T-helper 1 cell (primary cell): ENCODE measurements at regions not wholly inside any gene's neighbourhood (a gene's known extent, or its start where the extent isn't known, plus 50 kb on each side); places are given as distances from the start of the nearest gene placed in this dataset.
"Not testable (repeated sequence)": the region's sequence is repeated elsewhere in the genome, so short reads cannot be mapped to it uniquely, and the experiment has no call there.

Source experiments
- DNase-seq, 5 donors: peaks; one replicate each; pipeline ENCODE4 v3.0.0-alpha.2; 2012 to 2020

GRCh38 chr9:22650946-22651345, 204.3 kb downstream of the DMRTA1 start:
- DNase-seq: no peak

GRCh38 chr9:22654833-22655232, 208.2 kb downstream of the DMRTA1 start:
- no peak for DNase-seq

GRCh38 chr9:22657713-22658112, 211.1 kb downstream of the DMRTA1 start:
- DNase-seq: no peak

- not testable (repeated sequence) for DNase-seq
Observed at GRCh38 chr9:22658484-22658883, 211.9 kb downstream of the DMRTA1 start.

GRCh38 chr9:22682536-22682935, 235.9 kb downstream of the DMRTA1 start:
- DNase-seq: no peak

- DNase-seq: no peak
Observed at GRCh38 chr9:22682961-22683699, 236.5 kb downstream of the DMRTA1 start.

- DNase-seq: no peak
Observed at GRCh38 chr9:22683700-22684075, 237.1 kb downstream of the DMRTA1 start.

GRCh38 chr9:22693156-22693555, 246.5 kb downstream of the DMRTA1 start:
- no peak for DNase-seq

GRCh38 chr9:22700171-22700570, 253.5 kb downstream of the DMRTA1 start:
- no peak for DNase-seq

GRCh38 chr9:22718653-22719052, 272.0 kb downstream of the DMRTA1 start:
- no peak for DNase-seq

- DNase-seq: no peak
Observed at GRCh38 chr9:22722492-22722891, 275.9 kb downstream of the DMRTA1 start.

- DNase-seq: no peak
Observed at GRCh38 chr9:22731786-22732185, 285.2 kb downstream of the DMRTA1 start.

GRCh38 chr9:22739712-22740111, 293.1 kb downstream of the DMRTA1 start:
- DNase-seq: no peak

GRCh38 chr9:22740781-22741180, 294.2 kb downstream of the DMRTA1 start:
- no peak for DNase-seq

- DNase-seq: no peak
Observed at GRCh38 chr9:22742401-22742800, 295.8 kb downstream of the DMRTA1 start.

GRCh38 chr9:22773501-22774220, 327.0 kb downstream of the DMRTA1 start:
- no peak for DNase-seq

GRCh38 chr9:22790329-22790728, 343.7 kb downstream of the DMRTA1 start:
- DNase-seq: no peak

- no peak for DNase-seq
Observed at GRCh38 chr9:22808876-22809275, 362.3 kb downstream of the DMRTA1 start.

- DNase-seq: no peak
Observed at GRCh38 chr9:22809371-22809770, 362.7 kb downstream of the DMRTA1 start.

GRCh38 chr9:22813529-22813928, 366.9 kb downstream of the DMRTA1 start:
- DNase-seq: no peak

- no peak for DNase-seq
Observed at GRCh38 chr9:22815246-22815645, 368.6 kb downstream of the DMRTA1 start.

- DNase-seq: no peak
Observed at GRCh38 chr9:22817181-22817580, 370.6 kb downstream of the DMRTA1 start.

GRCh38 chr9:22829236-22829635, 382.6 kb downstream of the DMRTA1 start:
- DNase-seq: no peak

- no peak for DNase-seq
Observed at GRCh38 chr9:22838266-22838665, 391.6 kb downstream of the DMRTA1 start.

GRCh38 chr9:22840641-22841040, 394.0 kb downstream of the DMRTA1 start:
- DNase-seq: no peak
